ENCODE measurements at regions not wholly inside any gene's neighbourhood (a gene's known extent, or its start where the extent isn't known, plus 50 kb on each side); places are given as distances from the start of the nearest gene placed in this dataset.
"Not testable (repeated sequence)": the region's sequence is repeated elsewhere in the genome, so short reads cannot be mapped to it uniquely, and the experiment has no call there.

DNA sequence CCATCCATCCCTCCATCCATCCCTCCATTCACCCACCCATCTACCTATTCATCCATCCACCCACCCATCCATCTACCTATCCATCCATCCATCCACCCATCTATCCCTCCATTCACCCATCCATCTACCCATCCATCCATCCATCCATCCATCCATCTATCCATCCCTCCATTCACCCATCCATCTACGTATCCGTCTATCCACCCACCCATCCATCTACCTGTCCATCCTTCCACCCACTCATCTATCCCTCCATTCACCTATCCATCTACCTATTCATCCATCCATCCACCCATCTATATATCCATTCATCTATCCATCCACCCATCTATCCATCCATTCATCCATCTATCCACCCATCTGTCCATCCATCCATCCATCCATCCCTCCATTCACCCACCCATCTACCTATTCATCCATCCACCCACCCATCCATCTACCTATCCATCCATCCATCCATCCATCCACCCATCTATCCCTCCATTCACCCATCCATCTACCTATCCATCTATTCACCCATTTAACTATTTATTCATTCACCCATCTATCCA is 126.0 kb downstream of the URI1 start:
- TF ChIP-seq, protein P1, sequence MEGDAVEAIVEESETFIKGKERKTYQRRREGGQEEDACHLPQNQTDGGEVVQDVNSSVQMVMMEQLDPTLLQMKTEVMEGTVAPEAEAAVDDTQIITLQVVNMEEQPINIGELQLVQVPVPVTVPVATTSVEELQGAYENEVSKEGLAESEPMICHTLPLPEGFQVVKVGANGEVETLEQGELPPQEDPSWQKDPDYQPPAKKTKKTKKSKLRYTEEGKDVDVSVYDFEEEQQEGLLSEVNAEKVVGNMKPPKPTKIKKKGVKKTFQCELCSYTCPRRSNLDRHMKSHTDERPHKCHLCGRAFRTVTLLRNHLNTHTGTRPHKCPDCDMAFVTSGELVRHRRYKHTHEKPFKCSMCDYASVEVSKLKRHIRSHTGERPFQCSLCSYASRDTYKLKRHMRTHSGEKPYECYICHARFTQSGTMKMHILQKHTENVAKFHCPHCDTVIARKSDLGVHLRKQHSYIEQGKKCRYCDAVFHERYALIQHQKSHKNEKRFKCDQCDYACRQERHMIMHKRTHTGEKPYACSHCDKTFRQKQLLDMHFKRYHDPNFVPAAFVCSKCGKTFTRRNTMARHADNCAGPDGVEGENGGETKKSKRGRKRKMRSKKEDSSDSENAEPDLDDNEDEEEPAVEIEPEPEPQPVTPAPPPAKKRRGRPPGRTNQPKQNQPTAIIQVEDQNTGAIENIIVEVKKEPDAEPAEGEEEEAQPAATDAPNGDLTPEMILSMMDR (IDR thresholded peaks at IDR 0.05; ENCODE audit: low read length) = not testable (repeated sequence)
- not testable (repeated sequence) for TF ChIP-seq EZH2 (IDR thresholded peaks at IDR 0.05; ENCODE audit: borderline replicate concordance, low read length)
